Adrenal gland (tissue), 5 donors: ENCODE measurements at regions not wholly inside any gene's neighbourhood (a gene's known extent, or its start where the extent isn't known, plus 50 kb on each side); places are given as distances from the start of the nearest gene placed in this dataset.

Experiments
- CTCF ChIP-seq, 6 experiments: fragments of 450-650 bp in 4 of 6; fragments of 200-600 bp in 2 of 6; sonication (generic) in 1 of 6; IDR thresholded peaks; 1 replicate in 5 of 6; 2 replicates in 1 of 6; pipeline versions ENCODE4 v1.5.1 to v1.8.0; 2016 to 2021; ENCODE audit warnings: antibody characterized with exemption in 6 of 6, mild to moderate bottlenecking in 2 of 6, moderate library complexity in 1 of 6
- POLR2A ChIP-seq, 2 donors: fragments of 450-650 bp; IDR thresholded peaks; one replicate each; pipeline ENCODE4 v1.6.1; 2017; ENCODE audit warnings: antibody characterized with exemption in 2 of 2, mild to moderate bottlenecking in 2 of 2, moderate library complexity in 1 of 2
- donor health status: DM: no; HTN: no; CAD: no.

GRCh38 chr7:71005109-71005508, 126.8 kb upstream of the GALNT17 start:
- no peak for TF ChIP-seq CTCF (IDR thresholded peaks at IDR 0.05)
- TF ChIP-seq POLR2A (IDR thresholded peaks at IDR 0.05), result no peak
